HG03354 (cell line): ENCODE measurements at regions not wholly inside any gene's neighbourhood (a gene's known extent, or its start where the extent isn't known, plus 50 kb on each side); places are given as distances from the start of the nearest gene placed in this dataset.
"Not testable (repeated sequence)": the region's sequence is repeated elsewhere in the genome, so short reads cannot be mapped to it uniquely, and the experiment has no call there.

Source experiments
- ATAC-seq: cut with Tn5 transposase; IDR thresholded peaks from one replicate; pipeline ENCODE4 v1.9.1; 2021; ENCODE audit warnings: mild to moderate bottlenecking; ENCODE audit not compliant: unreplicated experiment, poor library complexity, severe bottlenecking

DNA sequence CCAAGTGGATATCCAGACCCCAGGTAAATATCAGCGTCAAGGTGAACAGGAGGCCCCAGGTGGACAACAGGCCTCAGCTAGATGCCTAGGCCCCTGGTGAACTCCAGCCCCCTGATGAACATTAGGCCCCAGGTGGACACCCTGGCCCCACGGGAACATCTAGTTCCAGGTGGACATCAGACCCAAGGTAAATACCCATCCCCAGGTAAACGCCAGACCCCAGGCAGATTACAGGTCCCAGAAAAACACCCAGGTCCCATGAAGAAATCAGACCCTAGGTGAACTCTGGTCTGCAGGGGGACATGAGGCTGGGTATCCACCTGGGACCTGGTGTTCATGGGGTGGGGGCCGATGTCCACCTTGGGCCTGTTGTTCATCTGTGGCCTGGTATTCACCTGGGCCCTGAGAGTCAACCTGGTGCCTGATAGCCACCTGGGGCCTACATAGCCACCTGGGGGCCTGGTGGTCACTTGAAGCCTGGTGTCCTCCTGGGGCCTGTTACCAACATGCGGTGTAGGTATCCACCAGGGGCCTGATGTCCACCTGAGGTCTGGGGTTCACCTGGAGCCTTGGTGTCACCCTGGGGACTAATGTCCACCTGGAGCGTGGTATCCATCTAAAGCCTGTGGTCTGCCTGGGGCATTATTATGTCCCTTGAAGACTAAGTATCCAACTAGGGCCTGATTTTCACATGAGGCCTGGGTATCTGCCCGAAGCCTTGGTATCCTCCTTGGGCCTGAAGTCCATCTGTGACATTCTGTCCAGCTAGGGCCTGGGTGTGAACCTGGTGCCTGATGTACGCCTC lies 56.8 kb upstream of the SEPTIN5 start:
- ATAC-seq = no peak

DNA sequence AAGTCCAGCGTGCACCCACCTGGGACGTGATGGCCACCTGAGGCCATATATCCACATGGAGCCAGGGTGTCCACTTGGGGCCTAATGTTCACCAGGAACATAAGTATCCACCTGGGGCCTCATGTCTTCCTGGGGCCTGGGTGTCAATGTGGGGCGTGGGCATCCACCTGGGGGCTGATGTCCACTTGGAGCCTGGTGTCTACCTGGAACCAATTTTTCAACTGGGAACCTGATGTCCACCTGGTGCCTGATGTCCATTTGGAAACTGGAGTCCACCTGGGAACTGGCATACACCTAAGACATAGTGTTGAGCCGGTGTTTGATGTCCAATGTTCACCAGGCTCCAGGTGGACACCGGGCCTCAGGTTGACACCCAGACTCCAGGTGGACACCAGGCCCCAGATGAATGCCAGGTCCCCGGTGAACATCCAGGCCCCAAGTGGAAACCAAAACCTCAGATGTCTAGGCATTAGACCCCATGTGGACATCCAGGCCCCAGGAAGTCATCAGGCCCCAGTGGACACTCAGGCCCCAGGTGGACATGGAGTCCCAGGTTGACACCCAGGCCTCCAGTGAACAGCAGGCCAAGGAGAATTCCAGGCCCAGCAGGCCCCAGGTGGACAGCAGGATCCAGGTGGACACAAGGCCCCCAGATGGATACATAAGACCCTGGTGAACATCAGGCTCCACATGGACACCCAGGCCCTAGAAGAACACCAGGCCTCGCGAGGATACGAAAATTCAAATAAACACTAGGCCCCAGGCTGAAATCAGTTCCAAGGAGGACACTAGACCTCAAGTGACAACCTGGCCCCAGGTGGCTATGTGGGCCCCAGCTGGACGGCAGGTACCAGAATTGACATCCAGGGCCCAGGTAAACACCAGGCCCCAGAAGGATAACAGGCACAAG lies 56.0 kb upstream of the SEPTIN5 start:
- ATAC-seq = no peak

DNA sequence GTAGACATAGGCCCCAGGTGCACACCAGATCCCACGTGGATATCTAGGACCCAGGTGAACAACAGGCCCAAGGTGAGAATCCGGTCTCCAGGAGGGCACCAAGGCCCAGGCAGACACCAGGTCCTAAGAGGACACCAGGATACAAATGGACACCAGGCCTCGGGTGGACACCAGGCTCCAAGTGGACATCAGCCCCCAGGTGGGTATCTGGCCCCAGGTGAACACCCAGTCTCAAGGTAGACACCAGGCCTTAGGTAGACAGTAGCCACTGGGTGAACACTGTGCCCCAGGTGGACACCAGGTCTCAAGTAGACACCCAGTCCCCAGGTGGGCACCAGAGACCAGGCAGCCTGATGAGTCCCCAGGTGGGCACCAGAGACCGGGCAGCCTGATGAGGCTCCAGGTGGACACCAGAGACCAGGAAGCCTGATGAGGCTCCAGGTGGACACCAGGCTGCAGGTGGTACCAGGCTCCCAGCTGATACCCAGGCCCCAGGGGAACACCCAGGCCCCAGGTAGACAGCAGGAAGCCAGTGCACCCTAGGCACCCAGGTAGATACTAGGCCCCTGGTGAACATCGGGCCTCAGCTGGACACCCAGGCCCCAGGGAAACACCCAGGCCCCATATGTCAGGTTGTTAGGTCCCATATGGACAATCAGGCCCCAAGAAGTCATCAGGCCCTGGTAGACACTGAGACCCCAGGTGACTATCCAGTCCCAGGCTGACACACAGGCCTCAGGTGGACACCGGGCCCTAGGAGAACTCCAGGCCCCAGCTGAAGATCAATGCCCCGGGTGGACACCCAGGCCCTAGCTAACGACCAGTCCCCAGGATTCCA lies 55.1 kb upstream of the SEPTIN5 start:
- ATAC-seq = no peak

DNA sequence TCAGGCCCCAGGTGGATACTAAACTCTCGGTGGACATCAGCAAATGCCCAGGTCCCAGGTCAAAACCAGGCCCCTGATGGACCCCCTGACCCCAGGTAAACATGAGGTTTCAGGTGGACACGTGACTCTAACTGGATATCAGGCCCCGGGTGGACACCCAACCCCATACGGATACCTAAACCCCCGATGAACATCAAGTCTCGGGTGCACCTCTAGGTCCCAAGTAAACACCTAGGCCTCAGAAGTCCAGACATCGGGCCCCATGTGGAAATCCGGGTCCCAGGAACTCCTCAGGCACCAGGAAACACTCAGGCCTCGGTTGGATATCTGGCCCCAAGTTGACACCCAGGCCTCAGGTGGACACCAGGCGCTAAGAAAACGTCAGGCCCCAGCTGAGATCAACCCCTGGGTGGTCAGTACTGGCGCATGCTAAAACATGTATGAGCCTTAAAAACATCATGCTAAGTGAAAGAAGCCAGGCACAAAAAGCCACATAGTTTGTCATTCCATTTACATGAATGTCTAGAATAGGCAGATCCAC lies 54.4 kb upstream of the SEPTIN5 start:
- ATAC-seq = no peak

DNA sequence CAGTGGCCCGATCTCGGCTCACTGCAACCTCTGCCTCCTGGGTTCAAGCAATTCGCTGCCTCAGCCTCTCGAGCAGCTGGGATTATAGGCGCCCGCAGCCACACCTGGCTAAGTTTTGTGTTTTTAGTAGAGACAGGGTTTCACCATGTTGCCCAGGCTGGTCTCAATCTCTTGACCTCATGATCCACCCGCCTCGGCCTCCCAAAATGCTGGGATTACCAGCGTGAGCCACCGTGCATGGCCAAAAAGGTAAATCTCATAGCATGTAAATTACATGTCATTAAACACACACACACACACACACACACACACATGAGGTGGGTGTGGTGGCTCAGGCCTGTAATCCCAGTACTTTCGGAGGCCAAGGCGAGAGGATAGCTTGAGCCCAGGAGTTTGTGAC lies 53.7 kb upstream of the SEPTIN5 start:
- ATAC-seq = not testable (repeated sequence)

DNA sequence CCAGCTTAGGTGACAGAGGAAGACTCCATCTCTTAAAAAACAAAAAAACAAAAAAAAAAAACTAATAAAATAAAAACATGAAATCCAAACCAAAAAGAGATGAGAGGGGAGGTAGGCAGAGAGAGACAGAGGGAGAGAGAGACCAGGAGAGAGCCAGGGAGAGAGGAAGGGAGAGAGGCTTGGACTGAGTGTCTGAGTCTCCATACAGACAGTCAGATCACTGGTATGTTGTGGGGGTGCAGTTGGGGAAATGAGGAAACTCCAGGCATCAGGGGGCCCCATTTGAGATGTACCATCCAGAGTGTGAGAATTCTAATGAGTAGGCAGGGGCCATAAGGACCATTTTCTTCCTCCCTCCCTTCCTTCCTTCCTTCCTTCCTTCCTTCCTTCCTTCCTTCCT lies 53.1 kb upstream of the SEPTIN5 start:
- ATAC-seq = no peak

DNA sequence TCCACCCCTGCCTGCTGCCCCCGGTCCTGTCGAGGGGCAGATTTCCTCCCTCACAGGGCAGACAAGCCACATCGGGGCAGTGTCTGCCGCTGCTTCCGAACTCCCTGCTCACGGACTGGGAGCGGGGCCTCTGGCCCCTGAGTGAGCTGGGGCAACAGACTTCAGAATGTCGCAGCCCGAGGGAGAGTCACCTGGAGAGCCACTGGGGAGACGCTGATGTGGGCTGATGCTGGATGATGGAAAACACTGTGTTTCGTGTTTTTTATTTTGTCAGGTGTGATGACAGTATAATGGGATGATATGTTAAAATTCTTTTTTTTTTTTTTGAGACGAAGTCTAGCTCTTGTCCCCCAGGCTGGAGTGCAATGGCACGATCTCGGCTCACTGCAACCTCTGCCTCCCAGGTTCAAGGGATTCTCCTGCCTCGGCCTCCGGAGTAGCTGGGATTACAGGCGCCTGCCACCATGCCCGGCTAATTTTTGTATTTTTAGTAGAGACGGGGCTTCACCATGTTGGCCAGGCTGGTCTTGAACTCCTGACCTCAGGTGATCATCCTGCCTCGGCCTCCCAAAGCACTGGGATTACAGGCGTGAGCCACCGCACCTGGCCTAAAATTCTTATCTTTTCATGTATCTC lies 52.1 kb upstream of the SEPTIN5 start:
- not testable (repeated sequence) for ATAC-seq

DNA sequence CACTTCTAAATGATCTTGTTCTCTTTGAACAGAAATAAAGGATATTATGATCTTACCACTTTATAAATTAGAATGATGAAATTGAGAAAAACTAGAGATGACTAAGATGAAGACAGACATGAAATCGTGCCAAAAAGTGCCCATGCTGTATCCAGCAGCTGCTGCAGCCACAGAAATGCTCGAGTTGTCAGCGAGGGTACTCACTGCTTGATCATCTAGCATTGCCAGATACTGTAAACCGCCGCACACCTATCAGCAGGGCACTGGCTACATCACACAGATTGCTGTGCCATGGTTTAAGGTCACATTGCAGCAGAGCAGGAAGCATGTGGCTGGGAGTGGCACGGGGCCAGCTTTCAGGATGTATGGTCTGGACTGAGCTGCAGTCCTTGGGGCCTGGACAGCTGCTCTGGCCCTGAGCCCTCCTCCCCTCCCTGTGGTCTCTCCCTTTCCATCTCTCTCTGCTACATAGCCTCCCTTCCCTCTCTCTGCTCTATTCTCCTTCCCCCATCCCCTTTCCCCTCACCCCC lies 51.0 kb upstream of the SEPTIN5 start:
- ATAC-seq = no peak

DNA sequence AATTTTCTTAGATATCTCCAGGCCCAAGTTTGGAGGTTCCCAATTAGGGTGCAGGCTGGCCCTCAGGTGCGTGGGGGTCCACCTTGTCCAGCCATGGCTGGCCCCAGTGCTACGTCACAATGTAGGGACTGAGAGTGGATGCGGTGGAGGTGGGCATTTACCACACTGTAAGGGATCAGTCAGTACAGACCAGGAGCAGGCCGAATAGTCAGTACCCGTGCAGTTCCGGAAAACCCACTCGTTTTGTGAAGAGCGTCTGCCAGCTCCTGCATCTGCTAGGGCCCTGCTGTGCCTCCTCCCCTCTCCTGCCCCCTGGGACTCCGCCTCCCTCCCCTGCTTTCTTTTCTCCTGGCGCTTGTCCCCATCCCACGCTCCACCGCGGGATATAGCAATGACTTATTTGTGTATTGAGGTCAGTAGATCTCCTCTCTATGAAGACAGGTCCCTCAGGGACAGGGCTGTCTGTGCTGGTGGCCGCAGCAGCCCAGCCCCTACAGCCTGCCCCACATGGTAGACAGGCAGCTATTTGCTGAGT lies 50.4 kb upstream of the SEPTIN5 start:
- no peak for ATAC-seq

DNA sequence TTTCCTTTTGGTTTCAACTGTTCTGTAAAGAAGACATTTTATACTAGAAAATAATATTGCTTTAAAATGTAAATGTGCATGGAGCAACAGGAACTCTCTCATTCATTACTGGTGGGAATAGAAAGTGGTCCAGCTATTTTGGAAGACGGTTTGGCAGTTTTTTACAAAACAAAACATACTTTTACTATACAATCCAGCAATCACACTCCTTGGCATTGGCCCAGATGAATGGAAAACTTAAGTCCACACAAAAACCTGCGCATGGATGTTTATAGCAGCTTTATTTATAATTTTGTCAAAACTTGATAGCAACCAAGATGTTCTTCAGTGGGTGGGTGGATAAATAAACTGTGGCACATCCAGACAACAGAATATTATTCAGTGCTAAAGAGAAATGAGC lies 49.9 kb upstream of the SEPTIN5 start:
- no peak for ATAC-seq
